Subcutaneous abdominal adipose tissue (tissue), 5 donors: ENCODE measurements at regions not wholly inside any gene's neighbourhood (a gene's known extent, or its start where the extent isn't known, plus 50 kb on each side); places are given as distances from the start of the nearest gene placed in this dataset.
A peak's percentile ranks its signal among the peaks of the same experiment; 100 is the strongest.
"Not testable (repeated sequence)": the region's sequence is repeated elsewhere in the genome, so short reads cannot be mapped to it uniquely, and the experiment has no call there.

Experiments
- H3K27ac ChIP-seq: one replicate; pipeline ENCODE4 v1.7.0; 2013; ENCODE audit warnings: low read depth, mild to moderate bottlenecking, inconsistent platforms, low read length, moderate library complexity
- H3K27me3 ChIP-seq, 5 donors: one replicate each; pipeline ENCODE4 v1.7.0; 2013; ENCODE audit warnings: low read length in 5 of 5, inconsistent platforms in 1 of 5; ENCODE audit not compliant: control insufficient read depth in 5 of 5, insufficient read depth in 4 of 5
- H3K36me3 ChIP-seq, 5 donors: one replicate each; pipeline ENCODE4 v1.7.0; 2013; ENCODE audit warnings: low read length in 5 of 5; ENCODE audit not compliant: control insufficient read depth in 5 of 5, insufficient read depth in 5 of 5
- H3K4me1 ChIP-seq, 5 donors: one replicate each; pipeline ENCODE4 v1.7.0; 2013; ENCODE audit warnings: low read length in 5 of 5, mild to moderate bottlenecking in 3 of 5, moderate library complexity in 1 of 5; ENCODE audit not compliant: control insufficient read depth in 5 of 5, insufficient read depth in 5 of 5
- H3K4me3 ChIP-seq, 5 donors: one replicate each; pipeline ENCODE4 v1.7.0; 2013; ENCODE audit warnings: low read length in 5 of 5, low read depth in 1 of 5
- H3K9ac ChIP-seq, 5 donors: one replicate each; pipeline ENCODE4 v1.7.0; 2013; ENCODE audit warnings: low read length in 5 of 5, mild to moderate bottlenecking in 4 of 5, moderate library complexity in 3 of 5
- H3K9me3 ChIP-seq, 5 donors: one replicate each; pipeline ENCODE4 v1.7.0; 2013; ENCODE audit warnings: low read length in 5 of 5; ENCODE audit not compliant: control insufficient read depth in 5 of 5
- donor health status: healthy.
- donor health status: healthy.
- donor health status: healthy.
- donor health status: healthy.
- donor health status: healthy.

- Histone ChIP-seq H3K9ac (no peak overlapping the region), H3K27me3 (no peaks in the 10 kb centered on the region), H3K36me3 (no peaks in the 10 kb centered on the region), H3K4me1 (no peaks in the 10 kb centered on the region), H3K4me3 (no peak overlapping the region), H3K27ac (no peak overlapping the region), H3K9me3 (no peaks in the 10 kb centered on the region)
Measured at GRCh38 chr9:26152350-26152749, 474.1 kb upstream of the TUSC1 start.

DNA sequence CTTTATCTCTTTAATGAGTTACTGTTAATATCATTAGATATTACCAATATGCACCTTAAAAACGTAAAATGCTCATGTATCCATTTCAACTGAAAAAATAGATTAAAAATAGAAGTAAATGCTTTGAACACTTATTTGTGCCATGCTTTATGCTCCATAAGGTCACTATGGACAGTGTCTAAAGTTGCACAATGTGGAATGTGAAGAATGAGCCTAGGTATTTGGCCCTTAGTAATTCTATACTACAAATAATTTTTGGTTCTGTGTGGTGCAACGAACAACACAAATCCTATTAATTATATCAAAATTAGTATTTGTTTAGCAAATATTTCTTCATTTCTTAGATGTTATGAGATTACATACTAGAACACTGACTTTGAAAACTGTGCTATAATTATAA lies 469.9 kb upstream of the TUSC1 start:
- H3K9ac ChIP-seq, result no peak overlapping the region
- H3K4me3 ChIP-seq, result no peak overlapping the region
- H3K36me3 ChIP-seq, result no peaks in the 10 kb centered on the region
- H3K9me3 ChIP-seq, result no peaks in the 10 kb centered on the region
- no peak overlapping the region for H3K27ac ChIP-seq
- H3K27me3 ChIP-seq, result no peaks in the 10 kb centered on the region
- H3K4me1 ChIP-seq, result no peaks in the 10 kb centered on the region

DNA sequence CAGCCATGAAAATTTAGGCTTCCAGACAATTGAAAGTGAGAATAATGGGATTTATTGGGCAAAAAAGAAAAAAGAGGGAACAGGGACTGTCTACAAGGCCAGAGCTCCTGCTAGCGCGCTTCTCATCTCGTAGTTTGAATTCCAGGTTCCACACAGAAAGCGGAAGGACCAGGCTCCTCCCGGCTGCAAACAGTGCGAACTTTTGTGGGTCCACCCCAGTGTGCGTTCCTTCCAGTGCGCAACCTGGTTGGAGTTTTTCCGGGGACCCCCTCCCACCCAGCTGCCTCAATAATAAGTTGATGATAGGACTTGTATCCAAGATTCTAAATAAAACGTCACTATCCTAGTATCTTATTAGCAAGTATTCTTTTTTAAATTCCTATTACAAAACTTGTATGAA lies 467.7 kb upstream of the TUSC1 start:
- no peak overlapping the region for H3K27ac ChIP-seq
- H3K4me1 ChIP-seq, result peaks cover 0 to 9% (median 0%) of the 10 kb centered on the region in 5 donors
- no peaks in the 10 kb centered on the region for H3K36me3 ChIP-seq
- H3K27me3 ChIP-seq, result no peaks in the 10 kb centered on the region
- no peak overlapping the region for H3K9ac ChIP-seq
- H3K4me3 ChIP-seq, result no peak overlapping the region
- H3K9me3 ChIP-seq, result no peaks in the 10 kb centered on the region

GRCh38 chr9:26142631-26143030 lies 464.4 kb upstream of the TUSC1 start:
- H3K4me3 ChIP-seq, result no peak overlapping the region
- H3K4me1 ChIP-seq, result peaks cover 0 to 11% (median 0%) of the 10 kb centered on the region in 5 donors
- H3K9me3 ChIP-seq, result no peaks in the 10 kb centered on the region
- H3K9ac ChIP-seq, result no peak overlapping the region
- no peaks in the 10 kb centered on the region for H3K36me3 ChIP-seq
- H3K27ac ChIP-seq, result no peak overlapping the region
- no peaks in the 10 kb centered on the region for H3K27me3 ChIP-seq

DNA sequence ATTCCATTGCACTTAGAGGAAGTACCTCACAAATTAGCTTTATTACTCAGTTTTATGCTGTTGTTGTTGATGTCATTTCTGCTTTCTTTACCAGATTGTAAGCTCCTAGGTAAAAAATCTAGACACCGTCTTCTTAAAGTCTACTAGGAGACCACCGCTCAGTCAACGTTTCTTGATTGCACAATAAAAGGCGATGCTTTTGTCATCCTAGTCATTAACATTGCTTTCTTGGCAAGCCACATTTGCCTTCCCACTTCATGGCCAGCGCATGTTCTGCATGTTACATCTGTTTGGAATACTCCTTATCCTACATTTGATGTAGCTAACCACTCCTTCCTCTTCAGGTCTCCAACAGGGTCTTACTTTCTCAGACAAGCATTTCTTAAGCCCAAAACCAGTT lies 464.0 kb upstream of the TUSC1 start:
- no peak overlapping the region for H3K9ac ChIP-seq
- H3K36me3 ChIP-seq, result no peaks in the 10 kb centered on the region
- no peaks in the 10 kb centered on the region for H3K27me3 ChIP-seq
- H3K27ac ChIP-seq, result no peak overlapping the region
- H3K4me1 ChIP-seq, result peaks cover 0 to 11% (median 0%) of the 10 kb centered on the region in 5 donors
- H3K4me3 ChIP-seq, result no peak overlapping the region
- H3K9me3 ChIP-seq, result no peaks in the 10 kb centered on the region

DNA sequence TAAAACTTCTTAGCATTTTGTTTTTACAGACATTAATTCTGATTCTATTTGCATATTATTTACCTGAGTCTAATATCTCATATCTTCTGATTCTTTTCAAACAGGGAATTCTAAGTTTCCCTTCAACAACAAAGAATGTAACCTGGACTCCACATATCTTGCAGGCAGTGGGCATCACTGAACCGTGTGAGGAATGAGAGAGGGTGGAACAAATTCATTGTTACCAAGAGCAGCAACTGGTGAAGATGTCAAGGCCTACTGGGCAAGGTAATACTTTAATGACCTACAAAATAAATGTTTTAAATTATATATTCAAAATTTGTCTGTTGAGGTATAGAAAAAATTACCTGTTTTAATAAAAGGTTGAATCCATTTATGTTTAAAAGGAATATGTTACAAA lies 455.3 kb upstream of the TUSC1 start:
- no peaks in the 10 kb centered on the region for H3K9me3 ChIP-seq
- no peak overlapping the region for H3K9ac ChIP-seq
- no peaks in the 10 kb centered on the region for H3K27me3 ChIP-seq
- H3K4me3 ChIP-seq, result no peak overlapping the region
- peaks cover 0 to 23% (median 14%) of the 10 kb centered on the region in 5 donors for H3K4me1 ChIP-seq
- no peaks in the 10 kb centered on the region for H3K36me3 ChIP-seq
- H3K27ac ChIP-seq, result no peak overlapping the region

- Histone ChIP-seq H3K9me3 (no peaks in the 10 kb centered on the region), H3K9ac (no peak overlapping the region), H3K36me3 (no peaks in the 10 kb centered on the region), H3K27me3 (no peaks in the 10 kb centered on the region), H3K4me1 (peaks cover 0 to 23% (median 14%) of the 10 kb centered on the region in 5 donors), H3K27ac (no peak overlapping the region), H3K4me3 (peak overlapping the region in 1 of 5 donors; percentile 26)
Measured at GRCh38 chr9:26132746-26133312, 454.6 kb upstream of the TUSC1 start.

GRCh38 chr9:26131886-26132285 lies 453.6 kb upstream of the TUSC1 start:
- H3K27ac ChIP-seq, result no peak overlapping the region
- H3K9me3 ChIP-seq, result no peaks in the 10 kb centered on the region
- H3K4me3 ChIP-seq, result no peak overlapping the region
- H3K27me3 ChIP-seq, result no peaks in the 10 kb centered on the region
- peaks cover 0 to 23% (median 14%) of the 10 kb centered on the region in 5 donors for H3K4me1 ChIP-seq
- H3K9ac ChIP-seq, result no peak overlapping the region
- H3K36me3 ChIP-seq, result no peaks in the 10 kb centered on the region

- Histone ChIP-seq H3K4me3 (no peak overlapping the region), H3K36me3 (no peaks in the 10 kb centered on the region), H3K27ac (no peak overlapping the region), H3K9ac (no peak overlapping the region), H3K4me1 (peaks cover 0 to 9% (median 8%) of the 10 kb centered on the region in 5 donors), H3K27me3 (no peaks in the 10 kb centered on the region), H3K9me3 (no peaks in the 10 kb centered on the region)
Measured at GRCh38 chr9:26129217-26129616, 451.0 kb upstream of the TUSC1 start.

- H3K27ac ChIP-seq, result no peak overlapping the region
- no peaks in the 10 kb centered on the region for H3K4me1 ChIP-seq
Measured at GRCh38 chr9:26125693-26126092, 447.4 kb upstream of the TUSC1 start.

GRCh38 chr9:26116085-26116484 lies 437.8 kb upstream of the TUSC1 start:
- H3K9ac ChIP-seq, H3K9me3 ChIP-seq, H3K27me3 ChIP-seq, H3K27ac ChIP-seq, H3K4me3 ChIP-seq, H3K4me1 ChIP-seq, H3K36me3 ChIP-seq: not testable (repeated sequence)

More at GRCh38 chr9:26125693-26126092, 447.4 kb upstream of the TUSC1 start:
- Histone ChIP-seq H3K27me3 (no peaks in the 10 kb centered on the region), H3K36me3 (no peaks in the 10 kb centered on the region), H3K4me3 (no peak overlapping the region), H3K9ac (no peak overlapping the region), H3K9me3 (no peaks in the 10 kb centered on the region)
